Fibroblast of pulmonary artery (primary cell): ENCODE measurements at regions not wholly inside any gene's neighbourhood (a gene's known extent, or its start where the extent isn't known, plus 50 kb on each side); places are given as distances from the start of the nearest gene placed in this dataset.

Source experiments
- DNase-seq: peaks from one replicate; pipeline ENCODE4 v3.0.0-alpha.2; 2010; ENCODE audit warnings: low read depth
- H3K4me3 ChIP-seq: replicated peaks from 2 replicates; pipeline ENCODE4 v1.5.1; 2011; ENCODE audit warnings: low read depth, mild to moderate bottlenecking, control low read depth, low read length, moderate library complexity
- TF ChIP-seq, protein P1 (sequence below): IDR thresholded peaks from 2 replicates; pipeline ENCODE4 v1.5.1; 2011; ENCODE audit warnings: mild to moderate bottlenecking, control low read depth, low read length, inconsistent platforms; ENCODE audit errors: missing control alignments

DNA sequence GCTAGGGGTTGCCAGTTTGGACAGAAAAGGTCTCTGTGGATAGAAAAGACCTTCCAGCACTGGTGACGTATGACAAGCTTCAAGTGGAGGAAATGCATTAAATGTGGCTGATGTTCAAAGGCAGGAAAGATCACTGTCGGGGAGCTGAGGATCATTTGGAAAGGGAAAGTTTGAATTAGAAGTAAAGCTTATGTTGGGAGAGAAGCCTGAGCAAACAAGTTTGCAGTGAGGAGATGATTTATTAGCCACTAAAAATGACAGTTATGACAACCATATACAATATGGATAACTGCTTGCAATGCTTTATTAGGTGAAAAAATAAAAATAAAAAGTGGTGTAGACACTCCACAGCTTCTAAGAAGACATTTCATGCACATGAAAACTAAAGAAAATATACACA is 135.3 kb upstream of the HS3ST1 start:
- TF ChIP-seq, protein P1, sequence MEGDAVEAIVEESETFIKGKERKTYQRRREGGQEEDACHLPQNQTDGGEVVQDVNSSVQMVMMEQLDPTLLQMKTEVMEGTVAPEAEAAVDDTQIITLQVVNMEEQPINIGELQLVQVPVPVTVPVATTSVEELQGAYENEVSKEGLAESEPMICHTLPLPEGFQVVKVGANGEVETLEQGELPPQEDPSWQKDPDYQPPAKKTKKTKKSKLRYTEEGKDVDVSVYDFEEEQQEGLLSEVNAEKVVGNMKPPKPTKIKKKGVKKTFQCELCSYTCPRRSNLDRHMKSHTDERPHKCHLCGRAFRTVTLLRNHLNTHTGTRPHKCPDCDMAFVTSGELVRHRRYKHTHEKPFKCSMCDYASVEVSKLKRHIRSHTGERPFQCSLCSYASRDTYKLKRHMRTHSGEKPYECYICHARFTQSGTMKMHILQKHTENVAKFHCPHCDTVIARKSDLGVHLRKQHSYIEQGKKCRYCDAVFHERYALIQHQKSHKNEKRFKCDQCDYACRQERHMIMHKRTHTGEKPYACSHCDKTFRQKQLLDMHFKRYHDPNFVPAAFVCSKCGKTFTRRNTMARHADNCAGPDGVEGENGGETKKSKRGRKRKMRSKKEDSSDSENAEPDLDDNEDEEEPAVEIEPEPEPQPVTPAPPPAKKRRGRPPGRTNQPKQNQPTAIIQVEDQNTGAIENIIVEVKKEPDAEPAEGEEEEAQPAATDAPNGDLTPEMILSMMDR: no peak
- no peak overlapping the region for H3K4me3 ChIP-seq
- DNase-seq: no peak

DNA sequence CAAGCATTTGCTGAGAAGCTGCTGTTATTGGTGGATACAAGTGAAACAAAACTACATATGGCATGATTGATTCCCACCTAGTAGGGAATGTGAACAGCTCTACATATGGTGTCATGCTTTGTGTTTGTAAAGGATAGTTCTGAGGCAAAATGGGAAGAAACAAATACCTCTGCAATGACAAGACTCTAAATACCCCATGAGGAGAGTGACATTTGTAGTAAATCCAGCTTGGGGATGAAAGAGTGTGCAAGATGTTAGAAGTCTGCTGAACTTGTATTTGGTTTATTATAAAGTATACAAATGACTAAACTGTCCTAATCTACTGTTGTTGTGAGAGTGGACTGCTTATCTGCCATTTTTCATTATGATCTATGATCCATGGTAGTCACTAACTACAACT is 120.8 kb upstream of the HS3ST1 start:
- TF ChIP-seq, protein P1: no peak
- H3K4me3 ChIP-seq: no peak overlapping the region
- no peak for DNase-seq

DNA sequence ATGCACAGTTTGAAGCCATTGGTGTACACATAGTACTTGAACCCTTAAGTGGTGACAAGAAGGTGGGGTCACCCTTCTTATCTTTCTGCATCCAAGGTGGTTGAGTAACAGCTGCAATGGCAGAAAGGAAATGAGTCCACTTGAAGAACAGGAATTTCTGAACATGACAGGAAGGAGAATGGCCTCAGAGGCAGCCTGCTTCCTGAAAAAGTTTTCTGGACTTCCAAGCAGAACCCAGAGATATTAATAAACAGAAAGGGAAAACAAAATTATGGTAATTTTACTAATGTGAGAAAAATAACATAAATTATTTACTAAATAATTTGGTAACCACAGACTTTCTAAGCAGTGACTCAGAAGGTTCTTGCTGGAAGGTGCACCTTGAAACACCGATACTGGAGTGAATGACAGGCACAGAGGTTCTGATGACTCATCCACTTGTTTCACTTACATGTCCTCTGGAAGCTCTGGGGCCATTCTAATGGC is 119.9 kb upstream of the HS3ST1 start:
- DNase-seq: peak; percentile 27
- H3K4me3 ChIP-seq: no peak overlapping the region
- TF ChIP-seq, protein P1: no peak

DNA sequence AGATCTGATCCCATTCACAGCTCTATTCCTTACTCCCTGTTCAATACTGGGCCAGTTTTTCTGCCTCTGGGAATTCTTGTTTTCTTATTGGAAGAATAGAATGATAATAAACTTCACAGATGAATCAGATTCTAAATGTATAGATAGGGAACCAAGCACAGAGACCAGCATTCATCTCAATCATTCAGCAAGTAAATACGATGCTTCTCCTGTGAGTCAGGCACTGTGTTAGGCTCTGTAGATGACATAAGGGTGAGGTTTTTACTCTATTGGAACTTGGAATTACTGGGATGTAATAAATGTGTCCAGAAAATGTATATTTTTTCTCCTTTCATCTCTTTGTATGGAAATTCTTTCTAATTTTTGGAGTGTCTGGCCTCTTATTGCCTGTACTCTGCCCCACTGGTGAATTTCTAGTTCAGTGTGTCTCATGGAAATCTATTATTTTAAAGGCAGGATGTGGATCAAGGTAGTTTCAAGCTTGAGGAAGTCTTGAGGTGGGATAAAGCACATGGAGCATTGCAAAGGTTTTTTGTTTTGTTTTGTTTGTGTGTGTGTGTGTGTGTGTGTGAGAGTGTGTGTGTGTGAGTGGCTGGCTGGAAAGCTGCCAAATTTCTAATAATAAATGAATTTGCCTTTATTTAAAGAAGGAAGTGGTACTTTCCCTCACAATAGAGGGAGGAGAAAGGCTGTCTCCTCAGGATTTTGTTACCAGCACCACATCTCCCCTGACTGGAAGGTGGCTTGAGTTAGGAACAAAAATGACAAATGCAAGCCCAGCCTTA is 117.9 kb upstream of the HS3ST1 start:
- TF ChIP-seq, protein P1: no peak
- no peak for DNase-seq
- H3K4me3 ChIP-seq: no peak overlapping the region

DNA sequence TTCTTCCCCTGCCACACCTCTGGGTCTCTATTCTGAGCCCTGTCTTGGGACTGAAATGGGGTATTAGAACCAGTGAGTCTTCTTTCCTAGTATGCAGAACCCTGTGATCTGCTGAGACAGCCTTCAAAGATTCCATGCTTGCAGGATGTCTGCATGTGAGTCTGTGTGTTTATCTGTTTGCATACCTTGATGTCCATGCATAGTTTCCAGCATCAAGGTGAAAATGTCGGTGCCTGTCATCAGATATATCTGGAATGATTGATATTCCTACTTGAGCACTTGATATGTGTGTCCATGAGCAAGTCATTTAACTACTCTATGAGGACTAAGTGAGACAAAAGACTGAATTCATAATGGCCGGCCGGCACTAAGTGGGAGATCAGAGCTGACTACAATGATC is 117.0 kb upstream of the HS3ST1 start:
- no peak overlapping the region for H3K4me3 ChIP-seq
- DNase-seq: no peak
- TF ChIP-seq, protein P1: no peak

DNA sequence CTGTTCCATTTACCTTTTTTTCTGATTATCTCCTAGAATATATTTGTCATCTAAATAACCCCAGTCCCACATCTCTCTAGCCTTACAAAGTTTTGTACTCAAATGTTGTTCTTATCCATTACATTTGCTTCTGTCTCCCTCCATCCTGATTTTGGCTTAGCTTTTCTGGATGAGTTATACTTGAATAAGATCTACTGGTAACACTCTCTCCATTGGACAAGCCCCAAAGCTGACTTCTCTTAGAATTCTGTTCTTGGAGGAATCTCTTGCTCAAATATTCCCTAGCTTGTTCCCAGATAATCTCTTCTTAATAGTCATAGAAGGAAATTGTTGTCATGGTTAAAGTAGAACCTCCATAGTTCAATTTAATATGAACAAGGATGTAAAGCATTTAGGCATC is 115.5 kb upstream of the HS3ST1 start:
- DNase-seq: no peak
- TF ChIP-seq, protein P1: no peak
- H3K4me3 ChIP-seq: no peak overlapping the region

DNA sequence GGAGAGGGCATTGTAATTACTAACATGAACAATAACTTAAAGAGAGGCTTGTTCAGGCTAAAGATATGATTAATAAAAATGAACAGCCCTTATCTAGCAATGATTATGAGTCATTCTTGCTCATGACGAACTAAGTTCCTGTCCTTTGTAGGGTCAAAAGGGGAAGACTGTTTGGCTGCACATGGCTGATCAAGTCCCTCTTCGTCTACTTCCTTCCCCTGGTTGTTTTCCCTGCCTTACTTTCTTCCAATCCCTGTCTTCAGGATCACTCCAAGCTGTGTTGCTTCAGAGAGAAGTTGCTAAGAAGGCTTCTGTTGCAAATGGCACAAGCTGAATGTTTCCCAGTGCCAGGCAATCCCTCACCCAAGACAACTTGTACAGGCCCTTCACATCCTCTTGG is 115.0 kb upstream of the HS3ST1 start:
- DNase-seq: peak; percentile 86
- TF ChIP-seq, protein P1: no peak
- no peak overlapping the region for H3K4me3 ChIP-seq
